SK-N-SH (cell line): ENCODE measurements at regions not wholly inside any gene's neighbourhood (a gene's known extent, or its start where the extent isn't known, plus 50 kb on each side); places are given as distances from the start of the nearest gene placed in this dataset.

Source experiments
- CHD2 ChIP-seq: fragments of 150-350 bp; IDR thresholded peaks from 2 replicates; pipeline ENCODE4 v1.6.1; 2018; ENCODE audit warnings: low read length; ENCODE audit not compliant: partially characterized antibody
- CTCF ChIP-seq: fragments of 200-600 bp; sonication (generic); IDR thresholded peaks from 2 replicates; pipeline ENCODE4 v1.6.1; 2017; ENCODE audit warnings: antibody characterized with exemption, mild to moderate bottlenecking, moderate library complexity
- EP300 ChIP-seq, 2 experiments: IDR thresholded peaks; 2 replicates each; pipeline versions ENCODE4 v1.4.0 to v1.6.1; 2012; ENCODE audit warnings: borderline replicate concordance in 1 of 2, low read depth in 1 of 2, low read length in 1 of 2
- GABPA ChIP-seq: IDR thresholded peaks from 2 replicates; pipeline ENCODE4 v1.4.0; 2012; ENCODE audit warnings: low read depth, mild to moderate bottlenecking
- JUND ChIP-seq: IDR thresholded peaks from 2 replicates; pipeline ENCODE4 v1.4.0; 2012
- NFIC ChIP-seq: IDR thresholded peaks from 2 replicates; pipeline ENCODE4 v1.4.0; 2012; ENCODE audit warnings: borderline replicate concordance
- POLR2AphosphoS5 ChIP-seq: IDR thresholded peaks from 2 replicates; pipeline ENCODE4 v1.6.1; 2012; ENCODE audit warnings: low read depth, low read length
- RAD21 ChIP-seq: IDR thresholded peaks from 2 replicates; pipeline ENCODE4 v1.6.1; 2012; ENCODE audit warnings: mild to moderate bottlenecking, low read length
- SMC3 ChIP-seq: IDR thresholded peaks from 2 replicates; pipeline ENCODE4 v1.6.1; 2012; ENCODE audit warnings: low read depth, low read length, improper control_type of control experiment
- TAF1 ChIP-seq: IDR thresholded peaks from 2 replicates; pipeline ENCODE4 v1.6.1; 2012; ENCODE audit warnings: low read depth, mild to moderate bottlenecking, low read length, moderate library complexity, borderline replicate concordance
- USF1 ChIP-seq: IDR thresholded peaks from 2 replicates; pipeline ENCODE4 v1.4.0; 2012; ENCODE audit warnings: low read depth, borderline replicate concordance

GRCh38 chr4:130825284-130825683, 1729.3 kb downstream of the C4orf33 start:
- TF ChIP-seq CTCF, result no peak
- TF ChIP-seq RAD21, result no peak
- TF ChIP-seq SMC3, result no peak
- TF ChIP-seq GABPA, result no peak
- TF ChIP-seq CHD2, result no peak
- no peak for TF ChIP-seq TAF1
- no peak for TF ChIP-seq POLR2AphosphoS5
- no peak for TF ChIP-seq USF1
- no peak for TF ChIP-seq NFIC
- no peak for TF ChIP-seq JUND
- no peak for TF ChIP-seq EP300 (IDR thresholded peaks at IDR 0.05; ENCODE audit: borderline replicate concordance in 1 of 2, low read depth in 1 of 2, low read length in 1 of 2)
